ENCODE measurements at regions not wholly inside any gene's neighbourhood (a gene's known extent, or its start where the extent isn't known, plus 50 kb on each side); places are given as distances from the start of the nearest gene placed in this dataset.
A peak's percentile ranks its signal among the peaks of the same experiment; 100 is the strongest.

- no peak for DNase-seq
Observed at GRCh38 chr4:96839441-96839840, 999.5 kb downstream of the PDHA2 start.

GRCh38 chr4:96841801-96842200 lies 1001.9 kb downstream of the PDHA2 start:
- DNase-seq: no peak

- DNase-seq: no peak
Observed at GRCh38 chr4:96844858-96845490, 1005.1 kb downstream of the PDHA2 start.

GRCh38 chr4:96845819-96846218 lies 1005.9 kb downstream of the PDHA2 start:
- no peak for DNase-seq

GRCh38 chr4:96874657-96875056 lies 1034.8 kb downstream of the PDHA2 start:
- no peak for DNase-seq

GRCh38 chr4:96879527-96879926 lies 1039.6 kb downstream of the PDHA2 start:
- DNase-seq: no peak

GRCh38 chr4:96887857-96888256 lies 1048.0 kb downstream of the PDHA2 start:
- no peak for DNase-seq

- no peak for DNase-seq
Observed at GRCh38 chr4:96894621-96895020, 1054.7 kb downstream of the PDHA2 start.

GRCh38 chr4:96895826-96896225 lies 1055.9 kb downstream of the PDHA2 start:
- no peak for DNase-seq

- no peak for DNase-seq
Observed at GRCh38 chr4:96912716-96913115, 1072.8 kb downstream of the PDHA2 start.

- DNase-seq: no peak
Observed at GRCh38 chr4:96913441-96914080, 1073.7 kb downstream of the PDHA2 start.

- DNase-seq: peak; percentile 34
Observed at GRCh38 chr4:96916711-96917110, 1076.8 kb downstream of the PDHA2 start.

- DNase-seq: no peak
Observed at GRCh38 chr4:96936886-96937285, 1097.0 kb downstream of the PDHA2 start.

GRCh38 chr4:96946552-96946951 lies 1106.7 kb downstream of the PDHA2 start:
- DNase-seq: no peak

- no peak for DNase-seq
Observed at GRCh38 chr4:96952610-96953009, 1112.7 kb downstream of the PDHA2 start.

- DNase-seq: no peak
Observed at GRCh38 chr4:96955226-96955625, 1115.3 kb downstream of the PDHA2 start.

GRCh38 chr4:96955691-96956090 lies 1115.8 kb downstream of the PDHA2 start:
- DNase-seq: no peak

GRCh38 chr4:96969455-96969854 lies 1129.6 kb downstream of the PDHA2 start:
- no peak for DNase-seq

GRCh38 chr4:96972920-96973319 lies 1133.0 kb downstream of the PDHA2 start:
- no peak for DNase-seq

- DNase-seq: no peak
Observed at GRCh38 chr4:96974295-96974694, 1134.4 kb downstream of the PDHA2 start.

GRCh38 chr4:96983830-96984229 lies 1143.9 kb downstream of the PDHA2 start:
- DNase-seq: no peak

- no peak for DNase-seq
Observed at GRCh38 chr4:96986816-96987215, 1146.9 kb downstream of the PDHA2 start.

- no peak for DNase-seq
Observed at GRCh38 chr4:96991083-96991482, 1151.2 kb downstream of the PDHA2 start.

GRCh38 chr4:96992443-96992842 lies 1150.8 kb downstream of the STPG2 start:
- DNase-seq: no peak

GRCh38 chr4:96993560-96993959 lies 1149.7 kb downstream of the STPG2 start:
- DNase-seq: no peak
